Keratinocyte (primary cell): ENCODE measurements at regions not wholly inside any gene's neighbourhood (a gene's known extent, or its start where the extent isn't known, plus 50 kb on each side); places are given as distances from the start of the nearest gene placed in this dataset.
"Not testable (repeated sequence)": the region's sequence is repeated elsewhere in the genome, so short reads cannot be mapped to it uniquely, and the experiment has no call there.

Experiments
- CTCF ChIP-seq, 3 experiments: IDR thresholded peaks in 1 of 3; conservative IDR thresholded peaks in 1 of 3; optimal IDR thresholded peaks in 1 of 3; 2 replicates in 2 of 3; 3 replicates in 1 of 3; pipeline versions ENCODE3 to v1.5.1; 2011; ENCODE audit warnings: low read length in 3 of 3, mild to moderate bottlenecking in 3 of 3, moderate library complexity in 2 of 3, control low read depth in 1 of 3, inconsistent platforms in 1 of 3; ENCODE audit not compliant: insufficient read depth in 2 of 3; ENCODE audit errors: extremely low read depth in 1 of 3
- EZH2 ChIP-seq: IDR thresholded peaks from one replicate; pipeline ENCODE4 v1.6.1; 2012; ENCODE audit warnings: inconsistent platforms, mild to moderate bottlenecking, low read length, moderate library complexity

GRCh38 chr2:111264956-111265355 is 144.2 kb downstream of the BCL2L11 start:
- not testable (repeated sequence) for TF ChIP-seq CTCF (optimal IDR thresholded peaks at IDR 0.05 in 1 of 3, IDR thresholded peaks at IDR 0.05 in 1 of 3, conservative IDR thresholded peaks at IDR 0.05 in 1 of 3; ENCODE audit: extremely low read depth in 1 of 3, insufficient read depth in 2 of 3, low read length in 3 of 3); EZH2
